SK-N-MC (cell line): ENCODE measurements at regions not wholly inside any gene's neighbourhood (a gene's known extent, or its start where the extent isn't known, plus 50 kb on each side); places are given as distances from the start of the nearest gene placed in this dataset.

Experiments
- DNase-seq: peaks from one replicate; pipeline ENCODE4 v3.0.0-alpha.2; 2011; ENCODE audit warnings: low read depth, low spot score
- H3K27ac ChIP-seq: fragments of 200-600 bp; sonication (generic); 2 replicates; pipeline ENCODE4 v1.5.1; 2016; ENCODE audit warnings: mixed run types
- H3K36me3 ChIP-seq: fragments of 200-600 bp; sonication (generic); 2 replicates; pipeline ENCODE4 v1.6.1; 2017; ENCODE audit warnings: antibody characterized with exemption, low read length, mixed read lengths; ENCODE audit not compliant: insufficient read depth
- H3K4me3 ChIP-seq: fragments of 200-600 bp; sonication (generic); 2 replicates; pipeline ENCODE4 v1.5.1; 2016
- H3K9ac ChIP-seq: fragments of 200-600 bp; sonication (generic); 2 replicates; pipeline ENCODE4 v1.8.0; 2017; ENCODE audit warnings: mixed run types, mixed read lengths; ENCODE audit not compliant: insufficient read length
- H3K9me3 ChIP-seq: fragments of 200-600 bp; sonication (generic); 2 replicates; pipeline ENCODE4 v1.6.1; 2017; ENCODE audit warnings: low read depth, mild to moderate bottlenecking, antibody characterized with exemption, low read length, moderate library complexity, mixed read lengths
- EZH2 ChIP-seq: fragments of 200-600 bp; sonication (generic); IDR thresholded peaks from one replicate; pipeline ENCODE4 v1.6.1; 2017; ENCODE audit warnings: antibody characterized with exemption
- FOXP2 ChIP-seq: optimal IDR thresholded peaks from 2 replicates; pipeline ENCODE3; 2011; ENCODE audit warnings: mild to moderate bottlenecking, moderate library complexity; ENCODE audit not compliant: insufficient read depth; ENCODE audit errors: extremely low read length, control extremely low read depth
- POLR2AphosphoS5 ChIP-seq: IDR thresholded peaks from 2 replicates; pipeline ENCODE4 v1.6.1; 2012; ENCODE audit warnings: mild to moderate bottlenecking, low read depth, low read length, borderline replicate concordance

- TF ChIP-seq FOXP2, result no peak
- no peak for TF ChIP-seq EZH2
- TF ChIP-seq POLR2AphosphoS5, result no peak
- no peak for DNase-seq
- H3K9me3 ChIP-seq, result no peaks in the 10 kb centered on the region
- H3K9ac ChIP-seq, result no peak overlapping the region
- H3K36me3 ChIP-seq, result no peaks in the 10 kb centered on the region
- H3K4me3 ChIP-seq, result no peak overlapping the region
- no peak overlapping the region for H3K27ac ChIP-seq
Observed at GRCh38 chr5:56329652-56330051, 96.5 kb upstream of the ANKRD55 start.

GRCh38 chr5:56328753-56329560 is 95.8 kb upstream of the ANKRD55 start:
- Histone ChIP-seq H3K9ac (no peak overlapping the region), H3K9me3 (no peaks in the 10 kb centered on the region), H3K36me3 (no peaks in the 10 kb centered on the region), H3K27ac (no peak overlapping the region), H3K4me3 (no peak overlapping the region)
- DNase-seq, result no peak
- no peak for TF ChIP-seq FOXP2
- no peak for TF ChIP-seq POLR2AphosphoS5
- no peak for TF ChIP-seq EZH2

- Histone ChIP-seq H3K27ac (no peak overlapping the region), H3K9ac (no peak overlapping the region), H3K4me3 (no peak overlapping the region), H3K9me3 (no peaks in the 10 kb centered on the region), H3K36me3 (no peaks in the 10 kb centered on the region)
- DNase-seq, result no peak
- TF ChIP-seq POLR2AphosphoS5, result no peak
- no peak for TF ChIP-seq EZH2
- TF ChIP-seq FOXP2, result no peak
Observed at GRCh38 chr5:56327809-56328208, 94.7 kb upstream of the ANKRD55 start.

DNA sequence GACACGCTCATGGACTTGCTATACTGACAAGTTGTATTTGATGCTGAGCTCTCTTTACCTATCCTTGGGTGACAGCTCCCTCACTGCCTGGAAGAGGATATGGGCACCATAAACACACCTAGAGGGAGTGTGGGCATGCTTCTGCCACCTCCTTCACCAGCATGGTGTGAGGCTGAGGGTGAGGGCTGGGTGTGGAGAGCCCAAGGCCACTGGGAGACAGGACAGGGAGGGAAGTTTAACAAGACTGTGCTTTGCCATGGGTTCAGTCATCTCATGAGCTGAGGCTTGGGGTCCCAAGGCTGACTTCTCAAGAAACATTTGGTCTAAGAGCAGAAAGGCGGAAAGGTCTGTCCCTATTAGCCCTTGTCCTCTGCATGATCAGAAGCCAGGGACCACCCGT is 93.6 kb upstream of the ANKRD55 start:
- Histone ChIP-seq H3K9ac (no peak overlapping the region), H3K36me3 (no peaks in the 10 kb centered on the region), H3K9me3 (no peaks in the 10 kb centered on the region), H3K27ac (no peak overlapping the region), H3K4me3 (no peak overlapping the region)
- DNase-seq, result no peak
- no peak for TF ChIP-seq FOXP2
- no peak for TF ChIP-seq EZH2
- TF ChIP-seq POLR2AphosphoS5, result no peak

GRCh38 chr5:56326116-56326515 is 93.0 kb upstream of the ANKRD55 start:
- no peaks in the 10 kb centered on the region for H3K36me3 ChIP-seq
- no peak for DNase-seq
- no peak overlapping the region for H3K4me3 ChIP-seq
- no peak for TF ChIP-seq POLR2AphosphoS5
- TF ChIP-seq EZH2, result no peak
- no peak for TF ChIP-seq FOXP2
- H3K9ac ChIP-seq, result no peak overlapping the region
- no peak overlapping the region for H3K27ac ChIP-seq
- H3K9me3 ChIP-seq, result no peaks in the 10 kb centered on the region

- DNase-seq, result no peak
- TF ChIP-seq EZH2 (no peak), FOXP2 (no peak), POLR2AphosphoS5 (no peak)
- Histone ChIP-seq H3K9me3 (no peaks in the 10 kb centered on the region), H3K4me3 (no peak overlapping the region), H3K27ac (no peak overlapping the region), H3K36me3 (no peaks in the 10 kb centered on the region), H3K9ac (no peak overlapping the region)
Observed at GRCh38 chr5:56325039-56325438, 91.9 kb upstream of the ANKRD55 start.

DNA sequence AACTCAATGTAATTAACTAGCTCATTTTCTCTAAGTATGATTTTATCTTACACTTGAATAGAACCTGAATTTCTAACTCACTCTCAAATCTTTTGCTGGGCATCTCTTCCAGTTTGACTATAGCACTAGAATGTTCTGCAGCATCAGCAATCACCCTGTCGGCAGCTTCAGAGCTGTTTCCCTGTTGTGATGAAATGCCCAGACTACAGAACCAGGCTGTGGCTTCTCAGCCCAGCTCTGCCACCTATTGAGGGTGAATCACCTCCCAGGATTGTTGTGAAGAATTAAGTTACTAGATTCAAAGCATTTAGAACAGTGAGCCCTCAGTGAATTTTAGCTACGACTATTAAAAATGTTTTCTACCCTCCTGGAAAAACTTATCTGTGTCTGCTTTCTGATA is 90.4 kb upstream of the ANKRD55 start:
- no peak for TF ChIP-seq EZH2
- TF ChIP-seq POLR2AphosphoS5, result no peak
- TF ChIP-seq FOXP2, result no peak

DNA sequence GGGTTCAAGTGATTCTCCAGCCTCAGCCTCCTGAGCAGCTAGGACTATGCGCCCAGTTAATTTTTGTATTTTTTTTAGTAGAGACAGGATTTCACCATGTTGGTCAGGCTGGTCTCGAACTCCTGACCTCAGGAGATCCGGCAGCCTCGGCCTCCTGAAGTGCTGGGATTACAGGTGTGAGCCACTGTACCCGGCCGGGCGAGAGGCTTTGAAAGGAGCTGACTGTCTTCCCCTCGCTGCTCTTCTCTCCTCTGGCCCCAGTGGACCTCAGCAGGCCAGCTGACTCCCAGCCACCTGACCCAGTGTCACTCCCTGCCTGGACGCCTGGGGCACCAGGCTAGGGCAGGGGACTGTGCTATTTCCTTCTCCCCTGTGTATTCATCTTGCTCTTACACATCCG is 89.5 kb upstream of the ANKRD55 start:
- no peak for DNase-seq
- no peaks in the 10 kb centered on the region for H3K9me3 ChIP-seq
- no peak overlapping the region for H3K9ac ChIP-seq
- TF ChIP-seq FOXP2 (no peak), EZH2 (no peak), POLR2AphosphoS5 (no peak)
- H3K27ac ChIP-seq, result no peak overlapping the region
- H3K4me3 ChIP-seq, result no peak overlapping the region
- H3K36me3 ChIP-seq, result no peaks in the 10 kb centered on the region

More for the DNA sequence above, 90.4 kb upstream of the ANKRD55 start:
- Histone ChIP-seq H3K4me3 (no peak overlapping the region), H3K9me3 (no peaks in the 10 kb centered on the region), H3K27ac (no peak overlapping the region), H3K36me3 (no peaks in the 10 kb centered on the region), H3K9ac (no peak overlapping the region)
- no peak for DNase-seq
